ENCODE measurements at regions not wholly inside any gene's neighbourhood (a gene's known extent, or its start where the extent isn't known, plus 50 kb on each side); places are given as distances from the start of the nearest gene placed in this dataset.

DNA sequence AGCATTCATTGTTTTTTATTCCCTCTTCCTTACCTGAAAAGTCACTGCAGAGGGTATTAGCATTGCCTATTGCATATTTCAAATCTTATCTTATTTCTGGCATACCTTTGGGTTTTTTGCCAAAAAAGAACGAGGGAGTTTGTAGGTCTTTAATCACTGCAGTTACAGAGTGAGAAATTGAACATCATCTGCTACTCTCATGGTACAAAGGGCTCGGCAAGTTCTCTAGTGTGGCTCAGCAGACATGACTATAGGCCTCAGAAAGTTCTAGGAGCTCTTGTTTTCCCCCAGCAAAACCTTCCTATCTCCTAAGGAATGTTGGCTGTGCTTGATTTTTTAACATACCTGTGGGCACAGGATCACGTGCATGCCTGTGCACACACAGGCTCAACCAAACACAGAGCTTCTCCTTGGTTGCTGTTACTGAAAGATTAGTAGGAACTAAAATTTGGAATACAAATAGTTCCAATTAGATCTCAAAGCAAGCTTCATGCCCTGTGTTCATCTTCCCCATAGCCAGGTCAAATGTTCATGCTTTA, 69.7 kb downstream of the CCDC185 start:
- TF ChIP-seq ZFP3 (tag by site-specific recombination; IDR thresholded peaks at IDR 0.05; ENCODE audit: low read depth): no peak
- TF ChIP-seq ZNF335 (tag by site-specific recombination; conservative IDR thresholded peaks at IDR 0.05): no peak
- TF ChIP-seq ZNF112 (tag by site-specific recombination; IDR thresholded peaks at IDR 0.05): no peak
- no peak for TF ChIP-seq ZNF248 (tag by site-specific recombination; IDR thresholded peaks at IDR 0.05)
- no peak for TF ChIP-seq INSM2 (tag by site-specific recombination; IDR thresholded peaks at IDR 0.05)
- no peak for TF ChIP-seq ZNF223 (tag by site-specific recombination; IDR thresholded peaks at IDR 0.05)
- TF ChIP-seq, protein P1, sequence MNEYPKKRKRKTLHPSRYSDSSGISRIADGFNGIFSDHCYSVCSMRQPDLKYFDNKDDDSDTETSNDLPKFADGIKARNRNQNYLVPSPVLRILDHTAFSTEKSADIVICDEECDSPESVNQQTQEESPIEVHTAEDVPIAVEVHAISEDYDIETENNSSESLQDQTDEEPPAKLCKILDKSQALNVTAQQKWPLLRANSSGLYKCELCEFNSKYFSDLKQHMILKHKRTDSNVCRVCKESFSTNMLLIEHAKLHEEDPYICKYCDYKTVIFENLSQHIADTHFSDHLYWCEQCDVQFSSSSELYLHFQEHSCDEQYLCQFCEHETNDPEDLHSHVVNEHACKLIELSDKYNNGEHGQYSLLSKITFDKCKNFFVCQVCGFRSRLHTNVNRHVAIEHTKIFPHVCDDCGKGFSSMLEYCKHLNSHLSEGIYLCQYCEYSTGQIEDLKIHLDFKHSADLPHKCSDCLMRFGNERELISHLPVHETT (tag by site-specific recombination; IDR thresholded peaks at IDR 0.05): no peak
- TF ChIP-seq ZBTB48 (tag by site-specific recombination; IDR thresholded peaks at IDR 0.05): no peak
- TF ChIP-seq, protein P2, sequence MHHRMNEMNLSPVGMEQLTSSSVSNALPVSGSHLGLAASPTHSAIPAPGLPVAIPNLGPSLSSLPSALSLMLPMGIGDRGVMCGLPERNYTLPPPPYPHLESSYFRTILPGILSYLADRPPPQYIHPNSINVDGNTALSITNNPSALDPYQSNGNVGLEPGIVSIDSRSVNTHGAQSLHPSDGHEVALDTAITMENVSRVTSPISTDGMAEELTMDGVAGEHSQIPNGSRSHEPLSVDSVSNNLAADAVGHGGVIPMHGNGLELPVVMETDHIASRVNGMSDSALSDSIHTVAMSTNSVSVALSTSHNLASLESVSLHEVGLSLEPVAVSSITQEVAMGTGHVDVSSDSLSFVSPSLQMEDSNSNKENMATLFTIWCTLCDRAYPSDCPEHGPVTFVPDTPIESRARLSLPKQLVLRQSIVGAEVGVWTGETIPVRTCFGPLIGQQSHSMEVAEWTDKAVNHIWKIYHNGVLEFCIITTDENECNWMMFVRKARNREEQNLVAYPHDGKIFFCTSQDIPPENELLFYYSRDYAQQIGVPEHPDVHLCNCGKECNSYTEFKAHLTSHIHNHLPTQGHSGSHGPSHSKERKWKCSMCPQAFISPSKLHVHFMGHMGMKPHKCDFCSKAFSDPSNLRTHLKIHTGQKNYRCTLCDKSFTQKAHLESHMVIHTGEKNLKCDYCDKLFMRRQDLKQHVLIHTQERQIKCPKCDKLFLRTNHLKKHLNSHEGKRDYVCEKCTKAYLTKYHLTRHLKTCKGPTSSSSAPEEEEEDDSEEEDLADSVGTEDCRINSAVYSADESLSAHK (tag by site-specific recombination; IDR thresholded peaks at IDR 0.05): no peak
- TF ChIP-seq ZNF623 (tag by site-specific recombination; IDR thresholded peaks at IDR 0.05): no peak
- no peak for TF ChIP-seq ZFP37 (tag by site-specific recombination; IDR thresholded peaks at IDR 0.05)
- Histone ChIP-seq H3K4me3 (ENCODE audit: low read depth, low read length) (no peak overlapping the region), H3K9me3 (ENCODE audit: control insufficient read depth, insufficient read depth, low read depth, low read length) (no peaks in the 10 kb centered on the region), H3K4me1 (ENCODE audit: control insufficient read depth, insufficient read depth, low read length) (0 out of 2 replicates have a peak, but pooled peaks cover 2% of the 10 kb centered on the region), H3K27ac (ENCODE audit: extremely low read depth, low read depth, low read length) (no peak overlapping the region), H3K36me3 (ENCODE audit: control insufficient read depth in 2 of 2, insufficient read depth in 1 of 2, low read length in 2 of 2) (no peaks in the 10 kb centered on the region)
- ChIA-PET CTCF (interaction anchor here (0.6 to 1.4 kb wide), 7 partner anchors 94 to 1008 kb away, joined by 3 to 4 read pairs (median 3); no protein-coding TSS in a partner anchor), POLR2A (interaction anchor here (1.4 kb wide), 1 partner anchor 29 kb away, joined by 3 read pairs; no protein-coding TSS in a partner anchor)

- TF ChIP-seq ZNF121 (tag by site-specific recombination; IDR thresholded peaks at IDR 0.05): no peak
- TF ChIP-seq SP3 (tag by site-specific recombination; IDR thresholded peaks at IDR 0.05): no peak
- no peak for TF ChIP-seq PRDM2 (tag by site-specific recombination; IDR thresholded peaks at IDR 0.05; ENCODE audit: borderline replicate concordance)
- no peak overlapping the region for H3K4me3 ChIP-seq (ENCODE audit: low read depth, low read length)
- no peaks in the 10 kb centered on the region for H3K36me3 ChIP-seq (ENCODE audit: control insufficient read depth in 2 of 2, insufficient read depth in 1 of 2, low read length in 2 of 2)
- 0 out of 2 replicates have a peak, but pooled peaks cover 2% of the 10 kb centered on the region for H3K4me1 ChIP-seq (ENCODE audit: control insufficient read depth, insufficient read depth, low read length)
- H3K9me3 ChIP-seq (ENCODE audit: control insufficient read depth, insufficient read depth, low read depth, low read length): no peaks in the 10 kb centered on the region
- no peak overlapping the region for H3K27ac ChIP-seq (ENCODE audit: extremely low read depth, low read depth, low read length)
- CTCF ChIA-PET: interaction anchor here (0.6 kb wide), 2 partner anchors 147 to 171 kb away, joined by 3 to 4 read pairs; no protein-coding TSS in a partner anchor
- POLR2A ChIA-PET: no interaction called here
Measured at GRCh38 chr1:223466151-223466550, 72.9 kb downstream of the CCDC185 start.

Measured in HEK293 (cell line).